IMR-90 (cell line): ENCODE measurements at regions not wholly inside any gene's neighbourhood (a gene's known extent, or its start where the extent isn't known, plus 50 kb on each side); places are given as distances from the start of the nearest gene placed in this dataset.

ENCODE experiments used
- ATAC-seq: fragments of 200-7000 bp; cut with Tn5 transposase; 2 replicates; pipeline ENCODE4 v1.9.1; 2020; ENCODE audit warnings: low read depth, mild to moderate bottlenecking, moderate library complexity
- BruUV-seq: library from RNA; stranded (reverse); fragments of 400-500 nt; replicated peaks from 2 replicates; lab custom pipeline; 2021; lab: Mats Ljungman, UMichigan
- CTCF ChIA-PET: fragments of 300-600 bp; formaldehyde crosslinking; extraction: SDS; loops from one replicate; lab custom pipeline; 2021; ENCODE audit warnings: antibody characterized with exemption; lab: Yijun Ruan, JAX
- POLR2A ChIA-PET: fragments of 300-600 bp; sonication (Branson Sonifier 250); formaldehyde crosslinking; loops from one replicate; lab custom pipeline; 2022; ENCODE audit warnings: antibody characterized with exemption; ENCODE audit not compliant: unreplicated experiment; lab: Charles Lee
- DNase-seq: peaks from one replicate; pipeline ENCODE4 v3.0.0; 2013
- H2AFZ ChIP-seq: replicated peaks from 2 replicates; pipeline ENCODE3; 2013; ENCODE audit warnings: low read length, mild to moderate bottlenecking; ENCODE audit not compliant: poor library complexity
- H2AK5ac ChIP-seq: 2 replicates; pipeline ENCODE4 v1.6.1; 2013; ENCODE audit warnings: low read depth, low read length, inconsistent platforms
- H2AK9ac ChIP-seq: replicated peaks from 2 replicates; pipeline ENCODE3; 2013; ENCODE audit warnings: mild to moderate bottlenecking, low read depth, low read length, moderate library complexity; ENCODE audit not compliant: poor library complexity
- H2BK120ac ChIP-seq: 2 replicates; pipeline ENCODE4 v1.6.1; 2013; ENCODE audit warnings: low read depth, low read length, inconsistent platforms
- H2BK15ac ChIP-seq: 3 replicates; pipeline ENCODE4 v1.6.1; 2013; ENCODE audit warnings: low read depth, low read length, inconsistent platforms
- H2BK20ac ChIP-seq: 2 replicates; pipeline ENCODE4 v1.6.1; 2013; ENCODE audit warnings: low read depth, mild to moderate bottlenecking, inconsistent platforms, low read length, moderate library complexity
- H2BK5ac ChIP-seq: 2 replicates; pipeline ENCODE4 v1.6.1; 2013; ENCODE audit warnings: mild to moderate bottlenecking, low read depth, low read length, inconsistent platforms; ENCODE audit not compliant: poor library complexity, severe bottlenecking
- H3K14ac ChIP-seq: replicated peaks from 2 replicates; pipeline ENCODE4 v1.6.1; 2013; ENCODE audit warnings: low read depth, low read length, inconsistent platforms
- H3K18ac ChIP-seq: 2 replicates; pipeline ENCODE4 v1.6.1; 2013; ENCODE audit warnings: low read depth, low read length, control low read depth
- H3K23ac ChIP-seq: 2 replicates; pipeline ENCODE4 v1.6.1; 2013; ENCODE audit warnings: low read depth, low read length, inconsistent platforms
- H3K27ac ChIP-seq: 2 replicates; pipeline ENCODE4 v1.5.1; 2013; ENCODE audit warnings: mild to moderate bottlenecking, control low read depth, low read length; ENCODE audit not compliant: insufficient read depth
- H3K27me3 ChIP-seq: 2 replicates; pipeline ENCODE4 v1.6.1; 2013; ENCODE audit warnings: low read length; ENCODE audit not compliant: control insufficient read depth, insufficient read depth
- H3K36me3 ChIP-seq: 2 replicates; pipeline ENCODE4 v1.6.1; 2013; ENCODE audit warnings: low read length, mixed read lengths; ENCODE audit not compliant: control insufficient read depth, insufficient read depth
- H3K4ac ChIP-seq: 2 replicates; pipeline ENCODE4 v1.6.1; 2013; ENCODE audit warnings: low read depth, low read length, inconsistent platforms
- H3K4me1 ChIP-seq: 2 replicates; pipeline ENCODE4 v1.6.1; 2013; ENCODE audit warnings: low read length, mixed read lengths; ENCODE audit not compliant: control insufficient read depth, insufficient read depth
- H3K4me2 ChIP-seq: 2 replicates; pipeline ENCODE4 v1.6.1; 2013; ENCODE audit warnings: low read depth, mild to moderate bottlenecking, control low read depth, low read length, moderate library complexity
- H3K4me3 ChIP-seq: 2 replicates; pipeline ENCODE4 v1.5.1; 2013; ENCODE audit warnings: low read depth, mild to moderate bottlenecking, control low read depth, low read length, moderate library complexity; ENCODE audit not compliant: insufficient read depth
- H3K56ac ChIP-seq: 2 replicates; pipeline ENCODE4 v1.6.1; 2013; ENCODE audit warnings: low read length, inconsistent platforms; ENCODE audit not compliant: insufficient read depth; ENCODE audit errors: extremely low read depth
- H3K79me1 ChIP-seq, 2 experiments: 2 replicates each; pipeline ENCODE4 v1.6.1; 2013; ENCODE audit warnings: low read length in 2 of 2, inconsistent platforms in 1 of 2, low read depth in 1 of 2
- H3K9ac ChIP-seq: 2 replicates; pipeline ENCODE4 v1.6.1; 2013; ENCODE audit warnings: low read depth, low read length, control low read depth
- H3K9me1 ChIP-seq: 2 replicates; pipeline ENCODE4 v1.6.1; 2013; ENCODE audit warnings: low read length, inconsistent platforms; ENCODE audit not compliant: insufficient read depth
- H3K9me3 ChIP-seq: 2 replicates; pipeline ENCODE4 v1.6.1; 2013; ENCODE audit warnings: low read length; ENCODE audit not compliant: control insufficient read depth, insufficient read depth
- H4K20me1 ChIP-seq: 2 replicates; pipeline ENCODE4 v1.6.1; 2013; ENCODE audit warnings: low read length, inconsistent platforms; ENCODE audit not compliant: insufficient read depth
- H4K5ac ChIP-seq: 2 replicates; pipeline ENCODE4 v1.6.1; 2013; ENCODE audit warnings: mild to moderate bottlenecking, low read depth, low read length, control low read depth
- H4K8ac ChIP-seq, 2 experiments: 2 replicates each; pipeline ENCODE4 v1.6.1; 2013; ENCODE audit warnings: low read depth in 2 of 2, low read length in 2 of 2, control low read depth in 1 of 2, inconsistent platforms in 1 of 2
- H4K91ac ChIP-seq: 2 replicates; pipeline ENCODE4 v1.6.1; 2013; ENCODE audit warnings: low read depth, low read length, inconsistent platforms; ENCODE audit not compliant: insufficient read depth
- BHLHE40 ChIP-seq: fragments of 150-350 bp; IDR thresholded peaks from 2 replicates; pipeline ENCODE4 v1.6.1; 2016; ENCODE audit warnings: mild to moderate bottlenecking, low read depth, low read length
- CEBPB ChIP-seq: IDR thresholded peaks from 2 replicates; pipeline ENCODE4 v1.6.1; 2012; ENCODE audit warnings: low read depth, low read length, improper control_type of control experiment
- CHD1 ChIP-seq: IDR thresholded peaks from 2 replicates; pipeline ENCODE4 v1.6.1; 2012; ENCODE audit warnings: low read depth, low read length, improper control_type of control experiment
- FOS ChIP-seq: fragments of 150-350 bp; IDR thresholded peaks from 2 replicates; pipeline ENCODE4 v1.6.1; 2016; ENCODE audit warnings: low read depth, low read length
- MAFK ChIP-seq: IDR thresholded peaks from 2 replicates; pipeline ENCODE4 v1.6.1; 2012; ENCODE audit warnings: low read depth, low read length, improper control_type of control experiment
- MAZ ChIP-seq: IDR thresholded peaks from 2 replicates; pipeline ENCODE4 v1.6.1; 2012; ENCODE audit warnings: low read depth, mild to moderate bottlenecking, low read length, improper control_type of control experiment, moderate library complexity, borderline replicate concordance
- MXI1 ChIP-seq: IDR thresholded peaks from 2 replicates; pipeline ENCODE4 v1.6.1; 2012; ENCODE audit warnings: low read depth, mild to moderate bottlenecking, low read length, moderate library complexity, borderline replicate concordance
- POLR2A ChIP-seq: IDR thresholded peaks from 2 replicates; pipeline ENCODE4 v1.6.1; 2012; ENCODE audit warnings: mild to moderate bottlenecking, low read depth, low read length
- RAD21 ChIP-seq: IDR thresholded peaks from 2 replicates; pipeline ENCODE4 v1.6.1; 2012; ENCODE audit warnings: low read length, improper control_type of control experiment
- RCOR1 ChIP-seq: IDR thresholded peaks from 2 replicates; pipeline ENCODE4 v1.6.1; 2012; ENCODE audit warnings: mild to moderate bottlenecking, low read length, improper control_type of control experiment; ENCODE audit not compliant: insufficient replicate concordance
- RFX5 ChIP-seq: IDR thresholded peaks from 2 replicates; pipeline ENCODE4 v1.8.0; 2012; ENCODE audit warnings: low read depth, mild to moderate bottlenecking, low read length, moderate library complexity
- SMC3 ChIP-seq: fragments of 150-350 bp; IDR thresholded peaks from 2 replicates; pipeline ENCODE4 v1.6.1; 2016; ENCODE audit warnings: low read depth, mild to moderate bottlenecking, antibody characterized with exemption, low read length, moderate library complexity
- WGBS, 2 experiments: methylation state at CpG; one replicate each; pipeline versions ENCODE4 v1.1.5 to v1.1.7; 2013; ENCODE audit warnings: missing lambda C conversion rate in 2 of 2; ENCODE audit not compliant: insufficient read length in 1 of 2; ENCODE audit errors: extremely low coverage in 2 of 2; 5-methylcytosine and 5-hydroxymethylcytosine counted together
- dilution Hi-C: fragments of 300-500 bp; cut with HindIII; formaldehyde crosslinking; loops from one replicate; pipeline ENCODE4 v1.14.3; 2018; ENCODE audit warnings: low sequenced_read_pairs; ENCODE audit not compliant: unreplicated experiment
- in situ Hi-C: fragments of 300-500 bp; cut with MboI; formaldehyde crosslinking; loops from 3 replicates; pipeline ENCODE4 v1.14.3; 2019; ENCODE audit warnings: low sequenced_read_pairs, inconsistent platforms, mixed read lengths
- intact Hi-C: fragments of 100-400 bp; cut with micrococcal nuclease; formaldehyde crosslinking; loops from 2 replicates; pipeline ENCODE4 v1.10.0; 2022
- TF ChIP-seq, protein P1 (sequence below): fragments of 150-350 bp; IDR thresholded peaks from 2 replicates; pipeline ENCODE4 v1.6.1; 2017; ENCODE audit warnings: mild to moderate bottlenecking, antibody characterized with exemption, low read length, low read depth
- TF ChIP-seq, protein P2 (sequence below): conservative IDR thresholded peaks from 2 replicates; pipeline ENCODE4 v1.5.1; 2012; ENCODE audit warnings: mild to moderate bottlenecking, low read depth, low read length, improper control_type of control experiment
- TF ChIP-seq, protein P3 (sequence below): fragments of 150-350 bp; IDR thresholded peaks from 2 replicates; pipeline ENCODE4 v1.6.1; 2016; ENCODE audit warnings: low read depth, mild to moderate bottlenecking, low read length, moderate library complexity, borderline replicate concordance

DNA sequence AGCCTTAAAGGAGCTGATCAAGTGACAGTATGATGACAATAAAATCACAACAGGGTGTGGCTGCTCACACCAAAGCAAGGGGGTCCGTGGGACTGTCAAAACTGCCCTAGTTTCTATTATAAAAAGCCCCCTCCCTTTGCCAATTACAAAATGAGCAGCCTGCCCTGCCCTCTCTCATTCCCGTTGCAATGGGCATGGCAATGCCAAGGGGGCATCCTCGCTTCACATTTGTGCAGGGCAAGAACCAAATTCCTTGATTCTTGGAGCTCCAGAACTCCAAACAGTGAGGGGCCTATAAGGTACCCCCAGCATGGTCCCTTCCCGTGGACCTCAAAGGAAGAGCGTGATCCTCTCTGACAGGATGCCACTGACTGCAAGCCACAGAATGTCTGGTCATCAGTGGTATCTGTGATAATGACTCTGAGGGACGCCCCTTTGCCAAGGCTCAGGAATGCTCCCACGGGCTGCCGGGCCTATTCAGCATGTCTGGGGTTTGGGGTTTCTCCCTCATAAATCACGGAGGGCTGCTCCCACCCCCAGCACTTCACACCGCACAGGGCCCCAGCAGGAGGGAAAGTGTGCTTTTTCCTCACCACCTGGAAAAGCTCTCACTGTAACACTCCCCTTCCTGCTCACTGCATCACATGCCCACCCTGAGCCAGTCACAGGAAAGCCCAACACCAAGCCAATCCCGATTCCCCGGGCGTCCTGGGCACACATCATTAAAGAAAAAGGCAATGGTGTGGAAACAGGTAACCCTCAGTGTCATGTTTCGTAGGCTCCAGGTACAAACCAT lies 105.1 kb upstream of the TRPM1 start:
- peaks cover 53% of the 10 kb centered on the region for H3K27me3 ChIP-seq
- TF ChIP-seq RAD21 (no peak), MAFK (no peak), POLR2A (no peak), RFX5 (no peak), CEBPB (no peak), MAZ (no peak), SMC3 (no peak), MXI1 (no peak), CHD1 (no peak), BHLHE40 (no peak), RCOR1 (no peak), FOS (no peak)
- TF ChIP-seq, protein P1, sequence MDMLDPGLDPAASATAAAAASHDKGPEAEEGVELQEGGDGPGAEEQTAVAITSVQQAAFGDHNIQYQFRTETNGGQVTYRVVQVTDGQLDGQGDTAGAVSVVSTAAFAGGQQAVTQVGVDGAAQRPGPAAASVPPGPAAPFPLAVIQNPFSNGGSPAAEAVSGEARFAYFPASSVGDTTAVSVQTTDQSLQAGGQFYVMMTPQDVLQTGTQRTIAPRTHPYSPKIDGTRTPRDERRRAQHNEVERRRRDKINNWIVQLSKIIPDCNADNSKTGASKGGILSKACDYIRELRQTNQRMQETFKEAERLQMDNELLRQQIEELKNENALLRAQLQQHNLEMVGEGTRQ: no peak
- TF ChIP-seq, protein P2, sequence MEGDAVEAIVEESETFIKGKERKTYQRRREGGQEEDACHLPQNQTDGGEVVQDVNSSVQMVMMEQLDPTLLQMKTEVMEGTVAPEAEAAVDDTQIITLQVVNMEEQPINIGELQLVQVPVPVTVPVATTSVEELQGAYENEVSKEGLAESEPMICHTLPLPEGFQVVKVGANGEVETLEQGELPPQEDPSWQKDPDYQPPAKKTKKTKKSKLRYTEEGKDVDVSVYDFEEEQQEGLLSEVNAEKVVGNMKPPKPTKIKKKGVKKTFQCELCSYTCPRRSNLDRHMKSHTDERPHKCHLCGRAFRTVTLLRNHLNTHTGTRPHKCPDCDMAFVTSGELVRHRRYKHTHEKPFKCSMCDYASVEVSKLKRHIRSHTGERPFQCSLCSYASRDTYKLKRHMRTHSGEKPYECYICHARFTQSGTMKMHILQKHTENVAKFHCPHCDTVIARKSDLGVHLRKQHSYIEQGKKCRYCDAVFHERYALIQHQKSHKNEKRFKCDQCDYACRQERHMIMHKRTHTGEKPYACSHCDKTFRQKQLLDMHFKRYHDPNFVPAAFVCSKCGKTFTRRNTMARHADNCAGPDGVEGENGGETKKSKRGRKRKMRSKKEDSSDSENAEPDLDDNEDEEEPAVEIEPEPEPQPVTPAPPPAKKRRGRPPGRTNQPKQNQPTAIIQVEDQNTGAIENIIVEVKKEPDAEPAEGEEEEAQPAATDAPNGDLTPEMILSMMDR: no peak
- TF ChIP-seq, protein P3, sequence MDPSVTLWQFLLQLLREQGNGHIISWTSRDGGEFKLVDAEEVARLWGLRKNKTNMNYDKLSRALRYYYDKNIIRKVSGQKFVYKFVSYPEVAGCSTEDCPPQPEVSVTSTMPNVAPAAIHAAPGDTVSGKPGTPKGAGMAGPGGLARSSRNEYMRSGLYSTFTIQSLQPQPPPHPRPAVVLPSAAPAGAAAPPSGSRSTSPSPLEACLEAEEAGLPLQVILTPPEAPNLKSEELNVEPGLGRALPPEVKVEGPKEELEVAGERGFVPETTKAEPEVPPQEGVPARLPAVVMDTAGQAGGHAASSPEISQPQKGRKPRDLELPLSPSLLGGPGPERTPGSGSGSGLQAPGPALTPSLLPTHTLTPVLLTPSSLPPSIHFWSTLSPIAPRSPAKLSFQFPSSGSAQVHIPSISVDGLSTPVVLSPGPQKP: no peak

More for the DNA sequence above, 105.1 kb upstream of the TRPM1 start:
- Histone ChIP-seq H3K4me1 (no peaks in the 10 kb centered on the region), H2AK5ac (no peak overlapping the region), H3K4me2 (no peak overlapping the region), H3K9me1 (no peaks in the 10 kb centered on the region), H3K79me1 (no peaks in the 10 kb centered on the region), H2BK5ac (no peak overlapping the region), H4K5ac (no peak overlapping the region), H3K56ac (no peak overlapping the region), H3K36me3 (no peaks in the 10 kb centered on the region), H3K4ac (no peak overlapping the region), H2AFZ (no peak overlapping the region), H3K9me3 (peaks cover 3% of the 10 kb centered on the region; the same call in 1 of the 2 replicates), H3K14ac (no peak overlapping the region), H3K27ac (no peak overlapping the region), H4K8ac (no peak overlapping the region), H4K91ac (no peak overlapping the region), H4K20me1 (no peaks in the 10 kb centered on the region), H3K9ac (no peak overlapping the region), H3K18ac (no peak overlapping the region), H2BK120ac (no peak overlapping the region), H2BK20ac (no peak overlapping the region), H3K4me3 (no peak overlapping the region), H2BK15ac (no peak overlapping the region), H2AK9ac (no peak overlapping the region), H3K23ac (no peak overlapping the region)
- ChIA-PET CTCF (interaction anchor here (2.0 kb wide), 1 partner anchor 282 kb away, joined by 5 read pairs; no protein-coding TSS in a partner anchor), POLR2A (no interaction called here)
- no peak for DNase-seq
- in situ Hi-C loops (loop anchor here (10.0 kb wide), 1 partner anchor 108 kb away; no protein-coding TSS in a partner anchor), dilution Hi-C loops (no loop called here), intact Hi-C loops (no loop called here)
- WGBS, 2 experiments: 33% methylated on average over 1 of the region's 14 CpGs; no CpG with 5 or more reads in 1 of the 2 experiments
- no TSS peak for BruUV-seq
- no peak for ATAC-seq
